Body of pancreas (tissue), 4 donors: ENCODE measurements at regions not wholly inside any gene's neighbourhood (a gene's known extent, or its start where the extent isn't known, plus 50 kb on each side); places are given as distances from the start of the nearest gene placed in this dataset.

Source experiments
- POLR2A ChIP-seq, 3 donors: fragments of 450-650 bp; IDR thresholded peaks; one replicate each; pipeline ENCODE4 v1.6.1; 2016; ENCODE audit warnings: antibody characterized with exemption in 3 of 3, mild to moderate bottlenecking in 2 of 3
- TF ChIP-seq, protein P1 (sequence below), 7 experiments: fragments of 450-650 bp in 4 of 7; fragments of 200-600 bp in 3 of 7; sonication (generic) in 3 of 7; IDR thresholded peaks; one replicate each; pipeline ENCODE4 v1.5.1; 2016 to 2019; ENCODE audit warnings: antibody characterized with exemption in 7 of 7

DNA sequence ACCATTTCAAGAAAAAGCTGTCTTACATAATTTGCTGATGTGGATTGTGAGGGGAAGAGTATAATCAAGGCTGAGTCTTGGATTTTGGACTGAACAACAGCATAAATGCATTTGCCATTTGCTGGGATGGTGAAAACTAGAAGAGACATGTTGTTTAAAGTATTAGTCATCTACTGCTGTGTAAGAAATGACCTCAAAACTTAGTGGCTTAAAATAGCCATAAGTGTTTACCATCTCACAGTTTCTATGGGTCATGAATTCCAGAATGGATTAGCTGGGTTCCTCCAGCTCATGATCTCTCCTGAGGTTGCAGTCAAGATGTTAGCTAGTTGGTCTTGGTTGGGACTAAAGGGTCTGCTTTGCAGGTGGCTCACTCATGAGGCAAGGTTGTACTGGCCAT lies 66.2 kb downstream of the SCN11A start:
- TF ChIP-seq, protein P1, sequence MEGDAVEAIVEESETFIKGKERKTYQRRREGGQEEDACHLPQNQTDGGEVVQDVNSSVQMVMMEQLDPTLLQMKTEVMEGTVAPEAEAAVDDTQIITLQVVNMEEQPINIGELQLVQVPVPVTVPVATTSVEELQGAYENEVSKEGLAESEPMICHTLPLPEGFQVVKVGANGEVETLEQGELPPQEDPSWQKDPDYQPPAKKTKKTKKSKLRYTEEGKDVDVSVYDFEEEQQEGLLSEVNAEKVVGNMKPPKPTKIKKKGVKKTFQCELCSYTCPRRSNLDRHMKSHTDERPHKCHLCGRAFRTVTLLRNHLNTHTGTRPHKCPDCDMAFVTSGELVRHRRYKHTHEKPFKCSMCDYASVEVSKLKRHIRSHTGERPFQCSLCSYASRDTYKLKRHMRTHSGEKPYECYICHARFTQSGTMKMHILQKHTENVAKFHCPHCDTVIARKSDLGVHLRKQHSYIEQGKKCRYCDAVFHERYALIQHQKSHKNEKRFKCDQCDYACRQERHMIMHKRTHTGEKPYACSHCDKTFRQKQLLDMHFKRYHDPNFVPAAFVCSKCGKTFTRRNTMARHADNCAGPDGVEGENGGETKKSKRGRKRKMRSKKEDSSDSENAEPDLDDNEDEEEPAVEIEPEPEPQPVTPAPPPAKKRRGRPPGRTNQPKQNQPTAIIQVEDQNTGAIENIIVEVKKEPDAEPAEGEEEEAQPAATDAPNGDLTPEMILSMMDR (IDR thresholded peaks at IDR 0.05): no peak
- no peak for TF ChIP-seq POLR2A (IDR thresholded peaks at IDR 0.05)
